GM23248 (cell line): ENCODE measurements at regions not wholly inside any gene's neighbourhood (a gene's known extent, or its start where the extent isn't known, plus 50 kb on each side); places are given as distances from the start of the nearest gene placed in this dataset.

ENCODE experiments used
- EZH2 ChIP-seq: fragments of 200-600 bp; sonication (generic); IDR thresholded peaks from 2 replicates; pipeline ENCODE4 v1.6.1; 2018; ENCODE audit warnings: antibody characterized with exemption, mild to moderate bottlenecking; ENCODE audit not compliant: insufficient read depth, poor library complexity, severe bottlenecking
- EZH2phosphoT487 ChIP-seq: fragments of 200-600 bp; sonication (generic); IDR thresholded peaks from 2 replicates; pipeline ENCODE4 v1.6.1; 2018; ENCODE audit warnings: antibody characterized with exemption, moderate library complexity, mild to moderate bottlenecking, low read depth; ENCODE audit not compliant: insufficient read depth

GRCh38 chr10:52871191-52871843 lies 98.7 kb upstream of the MBL2 start:
- TF ChIP-seq EZH2phosphoT487 (no peak), EZH2 (no peak)
